COR-L47 (cell line): ENCODE measurements at regions not wholly inside any gene's neighbourhood (a gene's known extent, or its start where the extent isn't known, plus 50 kb on each side); places are given as distances from the start of the nearest gene placed in this dataset.

Experiments used
- DNase-seq: peaks from one replicate; lab custom pipeline; 2025; lab: John Stamatoyannopoulos, UW

DNA sequence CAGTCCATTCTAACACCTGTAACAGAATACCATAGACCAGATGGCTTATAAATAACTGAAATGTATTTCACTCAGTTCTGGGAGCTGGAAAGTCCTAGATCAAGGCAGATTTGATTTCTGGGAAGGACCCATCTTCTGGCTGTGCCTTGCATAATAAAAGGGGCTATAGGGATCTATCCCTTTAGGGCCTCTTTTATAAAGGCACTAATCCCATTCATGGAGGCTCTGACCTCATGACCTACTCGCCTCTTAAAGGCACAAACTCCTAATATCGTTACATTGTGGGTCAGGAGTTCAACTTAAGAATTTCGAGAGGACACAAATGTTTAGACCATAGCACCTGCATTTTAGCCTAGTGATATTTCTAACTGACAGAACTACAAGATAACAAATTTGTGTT lies 619.0 kb downstream of the CDH18 start:
- no peak for DNase-seq

DNA sequence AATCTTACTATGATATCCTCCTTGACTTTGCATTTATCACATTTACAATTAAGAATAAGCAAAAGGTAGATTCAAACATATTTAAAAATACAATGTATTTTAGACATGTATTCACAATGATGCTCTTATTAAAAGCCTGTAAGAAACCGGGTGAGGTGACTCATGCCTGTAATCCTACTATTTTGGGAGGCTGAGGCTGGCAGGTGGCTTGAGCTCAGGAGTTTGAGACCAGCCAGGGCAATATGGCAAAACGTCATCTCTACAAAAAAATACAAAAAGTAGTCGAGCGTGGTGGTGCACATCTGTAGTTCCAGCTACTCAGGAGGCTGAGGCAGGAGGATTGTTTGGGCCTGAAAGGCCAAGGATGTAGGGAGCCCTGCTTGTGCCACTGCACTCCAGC lies 618.4 kb downstream of the CDH18 start:
- DNase-seq = no peak

DNA sequence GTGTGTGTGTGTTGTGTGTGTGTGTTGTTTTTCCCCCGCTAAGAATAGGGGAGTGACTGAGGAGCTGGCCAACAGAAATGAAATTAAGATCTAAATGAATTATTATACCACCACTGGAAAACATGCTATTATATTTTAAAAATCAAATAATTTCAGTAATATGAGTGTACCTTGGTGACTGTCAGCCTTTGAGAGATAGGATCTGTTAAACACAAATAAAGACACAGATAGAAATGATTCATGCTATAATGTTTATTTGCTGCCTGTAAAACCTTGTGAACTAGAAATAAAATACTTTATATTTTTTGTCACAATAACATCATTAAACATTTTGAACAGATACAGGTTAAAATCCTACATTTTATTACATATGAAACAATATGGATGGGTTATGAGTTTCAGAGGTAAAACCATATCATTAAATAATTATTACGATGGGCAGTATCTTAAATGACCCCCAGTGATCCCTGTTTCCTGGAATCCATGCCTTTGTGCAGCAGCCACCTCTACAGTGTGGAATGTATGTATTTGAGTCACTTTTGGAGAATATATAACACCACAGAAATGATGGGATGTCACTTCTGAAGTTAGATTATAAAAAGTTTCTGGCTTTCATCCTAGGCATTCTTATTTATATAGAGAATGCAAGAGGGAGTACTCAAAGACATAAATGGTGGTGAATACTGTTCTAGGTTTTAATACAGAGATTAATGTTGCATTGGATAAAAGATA lies 617.2 kb downstream of the CDH18 start:
- no peak for DNase-seq

DNA sequence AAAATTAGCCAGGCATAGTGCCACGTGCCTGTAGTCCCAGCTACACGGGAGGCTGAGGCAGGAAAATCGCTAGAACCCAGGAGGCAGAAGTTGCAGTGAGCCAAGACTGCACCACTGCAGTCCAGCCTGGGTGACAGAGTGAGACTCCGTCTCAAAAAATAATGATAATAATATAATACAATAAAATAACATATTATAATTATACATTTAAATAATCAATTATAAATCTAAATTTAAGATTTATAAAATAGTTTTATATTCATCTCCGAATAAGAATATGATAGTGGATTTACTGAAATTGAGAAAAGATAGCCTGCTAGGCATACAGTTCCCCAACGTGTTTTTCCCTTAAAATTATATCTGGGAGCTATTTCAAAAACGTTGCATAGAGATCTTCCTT lies 599.6 kb downstream of the CDH18 start:
- DNase-seq = no peak

DNA sequence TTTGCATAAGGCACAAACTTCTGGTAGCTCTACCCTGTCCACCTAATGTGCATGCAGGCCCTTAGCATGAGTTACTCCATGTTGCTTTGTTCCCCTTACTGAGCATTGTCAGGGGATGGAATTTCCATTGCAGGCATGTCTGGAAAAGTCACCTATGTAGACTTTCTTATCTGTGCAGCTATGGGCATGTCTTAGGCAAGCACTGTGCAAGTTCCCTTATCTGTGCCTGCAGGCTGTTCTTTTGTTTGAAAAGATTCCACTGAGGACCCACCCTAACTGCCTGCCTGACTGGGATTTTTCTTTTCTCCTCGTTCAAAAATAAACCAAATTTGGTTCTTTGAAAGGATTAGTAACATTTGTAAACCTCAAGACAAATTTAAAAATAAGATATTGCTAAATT lies 587.0 kb downstream of the CDH18 start:
- no peak for DNase-seq

DNA sequence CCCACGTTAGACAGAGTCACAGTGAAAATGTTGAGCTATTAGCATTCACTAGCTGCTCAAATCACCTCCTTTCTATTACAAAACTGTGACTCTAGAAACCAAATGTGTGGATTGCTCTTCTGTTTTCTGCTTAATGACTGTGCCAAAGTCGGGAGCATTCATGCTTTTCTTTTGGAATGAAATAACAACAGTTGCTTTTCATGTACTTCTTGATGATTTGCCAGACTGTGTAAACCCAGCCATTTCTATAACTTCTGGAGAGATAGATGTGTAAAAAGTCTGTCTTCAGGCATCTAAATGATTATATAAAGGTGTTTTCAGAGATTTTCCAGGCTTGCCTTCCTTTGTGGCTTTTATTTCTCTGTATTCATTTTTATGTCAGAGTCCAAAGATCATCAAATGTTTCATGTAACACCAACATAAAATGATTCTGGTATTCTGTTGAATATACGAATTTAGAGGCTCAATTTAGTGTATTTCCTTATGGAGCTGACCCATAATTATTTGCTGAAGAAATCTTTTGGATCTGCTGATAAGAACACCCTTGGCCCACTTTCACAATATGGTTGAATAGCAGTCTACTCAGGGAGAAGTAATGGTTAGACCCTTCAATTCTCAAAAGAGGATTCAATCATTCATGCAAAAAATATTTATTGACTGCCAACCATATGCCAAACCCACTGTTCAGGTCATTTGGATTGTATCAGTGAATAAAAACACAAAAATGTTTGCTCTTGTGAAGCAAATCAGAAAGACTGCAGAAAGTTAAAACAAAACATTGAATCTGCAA lies 581.2 kb downstream of the CDH18 start:
- DNase-seq = no peak

DNA sequence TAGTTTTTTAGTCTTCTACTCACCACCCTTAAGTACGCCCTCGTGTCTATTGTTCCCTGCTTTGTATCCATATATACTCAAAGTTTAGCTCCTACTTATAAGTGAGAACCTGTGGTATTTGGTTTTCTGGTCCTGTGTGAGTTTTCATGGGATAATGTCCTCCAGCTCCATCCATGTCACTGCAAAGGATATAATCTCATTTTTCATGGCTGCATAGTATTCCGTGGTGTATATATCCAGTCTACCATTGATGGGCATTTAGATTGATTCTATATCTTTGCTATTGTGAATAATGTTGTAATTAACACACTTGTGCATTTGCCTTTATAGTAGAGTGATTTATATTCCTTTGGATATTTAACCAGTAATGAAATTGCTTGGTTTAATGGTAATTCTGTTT lies 579.9 kb downstream of the CDH18 start:
- no peak for DNase-seq

DNA sequence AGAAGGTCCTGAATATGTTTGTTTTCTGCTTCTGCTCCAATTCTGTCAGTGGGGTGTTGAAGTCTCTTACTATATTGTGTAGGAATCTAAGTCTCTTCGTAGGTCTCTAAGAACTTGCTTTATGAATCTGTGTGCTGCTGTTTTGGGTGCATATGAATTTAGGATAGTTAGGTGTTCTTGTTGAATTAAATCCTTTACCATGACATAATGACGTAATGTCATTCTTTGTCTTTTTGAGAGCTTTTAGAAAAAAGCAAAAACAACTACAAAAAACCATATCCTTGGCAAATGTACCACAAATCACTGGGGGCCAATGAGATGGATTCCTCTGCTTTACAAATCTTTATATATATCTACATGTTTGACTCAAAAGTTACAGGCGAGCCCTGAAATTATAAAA lies 576.1 kb downstream of the CDH18 start:
- no peak for DNase-seq
